ENCODE measurements at regions not wholly inside any gene's neighbourhood (a gene's known extent, or its start where the extent isn't known, plus 50 kb on each side); places are given as distances from the start of the nearest gene placed in this dataset.

- no peaks in the 10 kb centered on the region for H3K9me3 Mint-ChIP-seq (ENCODE audit: unreplicated experiment)
- TF ChIP-seq CTCF (IDR thresholded peaks at IDR 0.05), result no peak
- no peak for DNase-seq (ENCODE audit: extremely low spot score, unreplicated experiment)
Measured at GRCh38 chr1:57882934-57883641, 459.2 kb upstream of the DAB1 start.

GRCh38 chr1:57882072-57882471, 458.2 kb upstream of the DAB1 start:
- H3K4me3 Mint-ChIP-seq (ENCODE audit: unreplicated experiment), result no peak overlapping the region
- no peaks in the 10 kb centered on the region for H3K4me1 Mint-ChIP-seq (ENCODE audit: unreplicated experiment)
- TF ChIP-seq CTCF (IDR thresholded peaks at IDR 0.05), result no peak
- H3K36me3 Mint-ChIP-seq (ENCODE audit: unreplicated experiment), result no peaks in the 10 kb centered on the region
- no peak overlapping the region for H3K27ac Mint-ChIP-seq (ENCODE audit: unreplicated experiment)
- H3K27me3 Mint-ChIP-seq (ENCODE audit: unreplicated experiment), result no peaks in the 10 kb centered on the region
- no peak for DNase-seq (ENCODE audit: extremely low spot score, unreplicated experiment)
- H3K9me3 Mint-ChIP-seq (ENCODE audit: unreplicated experiment), result no peaks in the 10 kb centered on the region

More at GRCh38 chr1:57882934-57883641, 459.2 kb upstream of the DAB1 start:
- H3K4me1 Mint-ChIP-seq (ENCODE audit: unreplicated experiment), result no peaks in the 10 kb centered on the region
- no peak overlapping the region for H3K4me3 Mint-ChIP-seq (ENCODE audit: unreplicated experiment)
- H3K27ac Mint-ChIP-seq (ENCODE audit: unreplicated experiment), result no peak overlapping the region
- no peaks in the 10 kb centered on the region for H3K36me3 Mint-ChIP-seq (ENCODE audit: unreplicated experiment)
- H3K27me3 Mint-ChIP-seq (ENCODE audit: unreplicated experiment), result peaks cover 3% of the 10 kb centered on the region

- Mint-ChIP-seq H3K27me3 (ENCODE audit: unreplicated experiment) (no peaks in the 10 kb centered on the region), H3K36me3 (ENCODE audit: unreplicated experiment) (no peaks in the 10 kb centered on the region), H3K4me1 (ENCODE audit: unreplicated experiment) (no peaks in the 10 kb centered on the region), H3K4me3 (ENCODE audit: unreplicated experiment) (no peak overlapping the region), H3K9me3 (ENCODE audit: unreplicated experiment) (no peaks in the 10 kb centered on the region), H3K27ac (ENCODE audit: unreplicated experiment) (no peak overlapping the region)
- DNase-seq (ENCODE audit: extremely low spot score, unreplicated experiment), result no peak
- TF ChIP-seq CTCF (IDR thresholded peaks at IDR 0.05), result no peak
Measured at GRCh38 chr1:57881639-57882038, 457.8 kb upstream of the DAB1 start.

GRCh38 chr1:57879700-57880099, 455.8 kb upstream of the DAB1 start:
- Mint-ChIP-seq H3K27ac (ENCODE audit: unreplicated experiment) (no peak overlapping the region), H3K4me3 (ENCODE audit: unreplicated experiment) (no peak overlapping the region), H3K4me1 (ENCODE audit: unreplicated experiment) (no peaks in the 10 kb centered on the region), H3K27me3 (ENCODE audit: unreplicated experiment) (no peaks in the 10 kb centered on the region), H3K9me3 (ENCODE audit: unreplicated experiment) (no peaks in the 10 kb centered on the region), H3K36me3 (ENCODE audit: unreplicated experiment) (no peaks in the 10 kb centered on the region)
- TF ChIP-seq CTCF (IDR thresholded peaks at IDR 0.05), result no peak
- DNase-seq (ENCODE audit: extremely low spot score, unreplicated experiment), result no peak

- H3K36me3 Mint-ChIP-seq (ENCODE audit: unreplicated experiment), result no peaks in the 10 kb centered on the region
- H3K27me3 Mint-ChIP-seq (ENCODE audit: unreplicated experiment), result peaks cover 6% of the 10 kb centered on the region
- H3K9me3 Mint-ChIP-seq (ENCODE audit: unreplicated experiment), result peaks cover 6% of the 10 kb centered on the region
- TF ChIP-seq CTCF (IDR thresholded peaks at IDR 0.05), result no peak
- no peak for DNase-seq (ENCODE audit: extremely low spot score, unreplicated experiment)
- H3K27ac Mint-ChIP-seq (ENCODE audit: unreplicated experiment), result no peak overlapping the region
- no peak overlapping the region for H3K4me3 Mint-ChIP-seq (ENCODE audit: unreplicated experiment)
- no peaks in the 10 kb centered on the region for H3K4me1 Mint-ChIP-seq (ENCODE audit: unreplicated experiment)
Measured at GRCh38 chr1:57874418-57874877, 450.6 kb upstream of the DAB1 start.

Measured in osteocyte (in vitro differentiated cells).